CD4-positive, alpha-beta T cell treated with Interleukin-10 for 1 hour (primary cell): ENCODE measurements at regions not wholly inside any gene's neighbourhood (a gene's known extent, or its start where the extent isn't known, plus 50 kb on each side); places are given as distances from the start of the nearest gene placed in this dataset.
"Not testable (repeated sequence)": the region's sequence is repeated elsewhere in the genome, so short reads cannot be mapped to it uniquely, and the experiment has no call there.

Source experiments
- DNase-seq: peaks from one replicate; pipeline ENCODE4 v3.0.0-alpha.2; 2020

GRCh38 chr2:57049273-57049672 lies 865.5 kb downstream of the CCDC85A start:
- DNase-seq: no peak

GRCh38 chr2:57050007-57050406 lies 866.2 kb downstream of the CCDC85A start:
- no peak for DNase-seq

DNA sequence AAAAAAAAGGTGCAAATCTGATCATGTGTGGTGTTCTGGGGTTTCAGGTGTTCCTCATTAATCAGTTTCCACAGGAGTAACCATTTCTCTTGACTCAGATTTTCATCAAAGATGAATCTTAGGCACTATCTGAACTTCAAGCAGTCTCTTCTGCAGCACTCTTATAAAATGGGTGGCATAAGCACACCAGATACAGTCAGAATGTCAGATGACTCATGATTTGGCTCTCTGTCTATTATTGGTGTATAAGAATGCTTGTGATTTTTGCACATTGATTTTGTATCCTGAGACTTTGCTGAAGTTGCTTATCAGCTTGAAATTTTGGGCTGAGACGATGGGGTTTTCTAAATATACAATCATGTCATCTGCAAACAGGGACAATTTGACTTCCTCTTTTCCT lies 882.5 kb downstream of the CCDC85A start:
- not testable (repeated sequence) for DNase-seq

DNA sequence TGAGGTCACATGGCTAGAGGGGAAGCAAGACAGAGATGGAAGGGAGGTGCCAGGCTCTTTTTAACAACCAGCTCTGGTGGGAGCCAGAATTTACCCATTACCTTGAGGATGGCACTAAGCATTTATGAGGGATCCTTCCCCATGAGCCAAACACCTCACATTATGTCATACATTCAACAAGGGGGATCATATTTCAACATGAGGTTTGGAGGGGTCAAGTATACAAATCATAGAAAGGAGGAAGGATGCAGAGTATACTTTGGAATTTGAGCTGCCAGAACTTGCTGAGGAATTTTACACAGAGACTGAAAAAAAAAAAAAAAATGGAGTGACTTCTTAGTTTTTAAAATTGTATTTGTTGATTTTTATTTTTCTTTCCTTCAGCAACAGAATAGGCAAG lies 891.4 kb downstream of the CCDC85A start:
- no peak for DNase-seq

- DNase-seq: no peak
These were observed 896.2 kb downstream of the CCDC85A start for GRCh38 chr2:57080035-57080434.

DNA sequence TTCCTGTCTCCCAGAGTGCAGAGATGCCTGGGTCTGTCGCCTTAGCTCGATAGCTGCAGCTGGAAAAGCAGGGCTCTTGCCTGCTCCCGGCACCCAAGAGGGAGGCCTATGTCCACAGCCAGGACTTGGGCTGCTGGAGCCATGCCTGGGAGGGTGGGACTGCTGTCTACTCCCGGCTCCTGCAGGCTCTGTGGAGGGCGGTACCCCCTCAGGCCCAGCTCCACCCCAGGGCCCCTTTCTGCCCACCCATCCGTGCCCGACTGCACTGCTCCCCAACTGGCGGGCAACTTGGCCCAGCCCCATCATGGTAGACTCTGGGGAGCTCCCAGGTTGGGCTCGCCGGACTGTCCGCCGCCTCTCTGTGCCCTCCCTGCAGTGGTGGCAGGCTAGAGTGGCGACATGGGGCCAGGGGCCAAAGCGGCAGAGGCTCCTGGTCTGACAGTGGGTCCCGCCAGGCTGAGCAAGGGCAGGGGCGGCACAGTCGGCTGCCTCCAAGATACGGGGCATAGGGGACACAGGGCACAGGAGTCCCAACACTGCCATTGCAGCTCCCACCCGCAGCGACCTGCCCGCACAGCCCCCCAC lies 901.0 kb downstream of the CCDC85A start:
- no peak for DNase-seq

DNA sequence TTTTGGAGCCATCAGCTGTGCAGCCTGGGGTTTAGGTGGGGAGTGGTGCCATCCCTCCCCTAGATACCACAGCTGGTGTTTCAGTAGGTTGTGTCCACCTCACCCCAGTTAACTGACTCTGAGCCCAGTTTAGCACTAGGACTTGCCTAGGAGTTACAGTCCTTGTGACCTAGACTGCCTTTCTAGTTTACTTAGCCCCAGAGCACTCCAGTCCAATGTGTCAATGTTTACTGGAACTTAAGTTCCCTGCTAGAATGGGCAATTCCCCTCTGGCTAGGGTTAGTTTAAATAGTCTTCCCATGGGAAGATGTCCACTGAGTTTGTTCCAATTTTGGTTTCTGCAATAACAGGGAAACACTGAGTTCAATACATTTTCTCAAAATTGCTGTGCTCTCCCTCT lies 909.2 kb downstream of the CCDC85A start:
- no peak for DNase-seq

DNA sequence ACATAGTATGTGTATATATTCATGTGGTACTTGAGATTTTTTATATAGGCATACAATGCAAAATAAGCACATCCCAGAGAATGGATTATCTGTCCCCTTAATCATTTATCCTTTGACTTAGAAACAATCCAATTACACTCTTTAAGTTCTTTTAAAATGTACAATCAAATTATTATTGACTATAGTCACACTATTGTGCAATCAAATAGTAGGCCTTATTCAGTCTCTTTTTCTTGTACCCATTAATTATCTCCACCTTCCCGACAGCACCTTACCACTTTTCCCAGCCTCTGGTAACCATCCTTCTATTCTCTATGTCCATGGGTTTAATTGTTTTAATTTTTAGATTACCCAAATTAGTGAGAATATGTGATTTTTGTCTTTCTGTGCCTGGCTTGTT lies 914.1 kb downstream of the CCDC85A start:
- DNase-seq: no peak

GRCh38 chr2:57100436-57100835 lies 916.6 kb downstream of the CCDC85A start:
- no peak for DNase-seq

DNA sequence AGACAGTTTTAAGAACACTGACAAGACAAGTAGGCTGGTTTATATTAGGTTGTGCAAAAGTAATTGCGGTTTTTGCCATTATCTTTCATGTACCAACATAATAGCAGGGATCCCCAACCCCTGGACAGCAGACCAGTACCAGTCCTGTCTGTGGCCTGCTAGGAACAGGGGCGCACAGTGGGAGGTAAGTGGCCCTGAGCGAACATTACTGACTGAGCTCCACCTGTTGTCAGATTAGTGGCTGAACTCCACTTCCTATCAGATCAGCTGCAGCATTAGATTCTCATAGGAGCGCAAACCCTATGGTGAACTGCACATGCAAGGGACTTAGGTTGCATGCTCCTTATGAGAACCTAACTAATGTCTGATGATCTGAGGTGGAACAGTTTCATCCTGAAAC lies 921.9 kb downstream of the CCDC85A start:
- DNase-seq: no peak

DNA sequence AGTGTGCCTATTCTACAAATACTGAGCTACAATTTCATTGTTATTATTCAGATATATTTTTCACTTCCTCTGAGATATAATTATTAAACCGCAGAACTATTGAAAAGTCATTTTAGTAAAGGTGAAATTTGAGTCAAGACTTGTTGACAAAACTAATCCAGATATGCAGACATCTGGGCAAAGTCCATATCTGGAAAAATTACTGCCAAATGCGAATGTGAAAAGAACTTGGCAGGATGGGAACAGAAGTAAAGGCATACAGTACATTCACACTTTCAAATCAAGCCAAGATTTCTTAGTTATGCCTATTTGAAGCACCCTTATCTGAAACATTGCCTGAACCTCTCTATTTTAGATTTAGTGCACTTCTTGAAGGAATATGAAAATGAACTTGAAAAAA lies 923.6 kb downstream of the CCDC85A start:
- no peak for DNase-seq

- DNase-seq: no peak
These were observed 927.7 kb downstream of the CCDC85A start for GRCh38 chr2:57111531-57111930.

DNA sequence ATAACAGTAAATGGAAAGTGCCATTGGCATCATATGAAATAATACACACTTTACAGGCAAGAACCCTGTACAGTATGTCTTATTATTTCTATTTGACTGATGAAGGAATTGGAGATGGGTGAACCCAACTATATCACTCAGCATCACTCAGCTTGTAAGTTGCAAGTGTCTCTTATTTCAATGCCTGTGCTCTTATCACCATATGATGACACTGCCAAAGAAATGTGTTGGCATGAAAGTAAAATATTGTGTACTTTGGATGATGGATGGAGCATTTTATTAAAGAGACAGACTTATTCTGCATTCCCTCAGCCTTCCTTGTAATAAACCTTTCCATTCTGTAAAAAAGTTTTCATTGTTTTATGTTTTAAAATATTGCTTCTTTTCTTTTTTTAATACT lies 927.5 kb upstream of the VRK2 start:
- DNase-seq: no peak

GRCh38 chr2:57126410-57126809 lies 920.2 kb upstream of the VRK2 start:
- no peak for DNase-seq

- no peak for DNase-seq
These were observed 907.4 kb upstream of the VRK2 start for GRCh38 chr2:57139179-57139578.

- no peak for DNase-seq
These were observed 905.3 kb upstream of the VRK2 start for GRCh38 chr2:57141269-57141668.

DNA sequence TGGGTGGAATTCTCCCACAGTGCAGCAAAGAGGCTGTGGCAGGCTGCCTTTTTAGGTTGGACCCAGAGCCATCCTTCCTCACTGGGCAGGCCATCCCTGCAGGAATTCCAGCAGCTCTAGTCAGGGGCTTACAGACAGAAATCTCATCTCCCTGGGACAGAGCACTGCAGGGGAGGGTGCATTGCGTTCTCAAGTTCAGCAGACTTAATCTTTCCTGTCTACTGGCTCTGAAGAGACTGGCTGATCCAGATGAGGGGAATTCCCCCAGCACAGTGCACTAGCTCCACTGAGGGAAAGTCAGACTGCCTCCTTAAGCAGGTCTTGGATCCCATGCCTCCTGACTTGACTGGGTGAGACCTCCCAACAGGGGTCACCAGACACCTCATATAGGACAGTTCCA lies 899.7 kb upstream of the VRK2 start:
- no peak for DNase-seq

- no peak for DNase-seq
These were observed 890.2 kb upstream of the VRK2 start for GRCh38 chr2:57156231-57156924.

DNA sequence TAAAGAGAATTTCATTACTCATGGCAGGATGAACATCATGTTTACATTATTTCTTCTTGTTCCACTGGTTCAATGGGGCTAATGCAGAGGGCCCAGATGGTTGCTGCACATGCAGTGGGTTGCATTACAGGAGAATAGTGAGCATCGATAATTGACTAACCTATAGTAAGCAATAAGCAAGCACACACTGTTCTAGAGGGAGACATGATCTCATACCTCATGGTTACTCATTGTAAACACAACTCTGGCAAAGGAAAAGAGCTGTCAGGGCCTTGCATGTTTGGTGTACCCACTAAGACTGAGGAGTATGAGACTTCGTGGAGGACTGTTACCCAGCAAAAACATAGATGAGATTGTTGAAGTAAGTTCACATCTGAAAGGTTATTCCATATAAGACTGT lies 885.6 kb upstream of the VRK2 start:
- DNase-seq: no peak

DNA sequence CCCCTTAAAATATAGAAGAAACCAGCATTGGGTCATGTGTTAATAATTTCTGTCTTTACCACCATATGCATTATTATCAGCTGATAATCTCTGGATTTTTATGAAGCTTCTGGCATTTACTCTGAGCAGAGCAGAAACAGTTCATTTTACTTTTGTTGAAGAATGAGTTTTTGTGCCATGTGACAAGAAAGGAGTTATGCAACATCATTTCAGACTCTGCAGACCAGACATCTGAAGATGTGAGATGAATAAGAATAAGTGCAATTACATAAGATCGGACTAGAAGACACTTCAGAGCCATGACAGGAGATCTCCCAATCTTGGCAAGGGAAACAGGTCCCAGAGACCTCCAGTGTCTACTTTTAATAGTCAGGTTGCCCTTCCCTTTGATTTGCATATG lies 869.4 kb upstream of the VRK2 start:
- DNase-seq: no peak

DNA sequence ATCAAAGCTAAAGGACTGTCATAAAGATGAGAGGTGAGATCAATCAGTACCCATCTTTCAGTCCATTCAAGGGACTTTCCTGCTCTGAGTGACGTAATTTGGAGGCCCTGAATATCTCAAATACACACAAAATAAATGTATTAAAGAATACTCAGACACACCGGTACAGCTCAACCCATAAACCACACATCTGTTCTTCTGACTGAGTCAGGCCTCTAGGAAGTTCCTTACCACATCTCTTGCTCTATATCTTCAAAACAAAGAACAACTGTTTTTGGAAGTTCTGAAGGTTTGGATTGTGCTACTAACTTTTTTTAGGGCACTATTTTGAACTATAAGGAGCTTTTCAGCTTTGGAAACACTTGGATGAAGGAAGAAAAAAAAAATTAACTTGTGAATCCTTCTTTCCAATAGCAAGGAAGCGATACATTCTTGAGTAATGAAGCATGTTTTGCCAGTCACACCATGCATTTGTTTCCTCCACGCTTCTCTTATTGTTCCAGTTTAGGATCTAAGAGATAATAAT lies 866.5 kb upstream of the VRK2 start:
- DNase-seq: no peak

DNA sequence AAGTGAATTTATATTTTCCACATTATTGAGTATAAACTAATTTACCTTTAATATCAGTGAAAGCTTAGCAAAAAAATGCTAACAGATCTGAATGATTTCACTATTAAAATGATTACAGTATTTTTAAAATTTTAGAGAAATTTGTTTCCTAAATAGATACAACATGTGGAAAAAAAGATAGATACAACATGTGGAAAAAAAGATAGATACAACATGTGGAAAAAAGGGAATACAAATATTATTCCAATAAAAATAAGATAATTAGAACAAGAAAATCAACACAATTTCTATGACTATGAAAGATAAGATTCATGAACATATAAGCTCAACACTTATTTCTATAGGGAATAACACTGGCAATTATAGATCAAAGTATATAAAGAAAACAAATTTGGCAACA lies 865.9 kb upstream of the VRK2 start:
- DNase-seq: no peak

- DNase-seq: no peak
These were observed 865.1 kb upstream of the VRK2 start for GRCh38 chr2:57181315-57182038.

- DNase-seq: no peak
These were observed 863.7 kb upstream of the VRK2 start for GRCh38 chr2:57182916-57183315.
